Tibial nerve (tissue), 4 donors: ENCODE measurements at regions not wholly inside any gene's neighbourhood (a gene's known extent, or its start where the extent isn't known, plus 50 kb on each side); places are given as distances from the start of the nearest gene placed in this dataset.

Source experiments
- DNase-seq, 2 donors: peaks; one replicate each; pipeline ENCODE4 v3.0.0-alpha.2; 2019; ENCODE audit warnings: low spot score in 2 of 2
- H3K27ac ChIP-seq, 4 donors: fragments of 200-600 bp; sonication (generic) in 3 of 4; one replicate each; pipeline ENCODE4 v1.5.1; 2017 to 2019; ENCODE audit warnings: mild to moderate bottlenecking in 1 of 4
- H3K27me3 ChIP-seq, 2 donors: fragments of 200-600 bp; sonication (generic) in 1 of 2; one replicate each; pipeline versions ENCODE4 v1.5.1 to v1.6.0; 2017 to 2019
- H3K36me3 ChIP-seq, 3 donors: fragments of 200-600 bp; sonication (generic); one replicate each; pipeline ENCODE4 v1.5.1; 2018 to 2019
- H3K4me1 ChIP-seq, 4 donors: fragments of 200-600 bp; sonication (generic) in 3 of 4; one replicate each; pipeline ENCODE4 v1.5.1; 2017 to 2019
- H3K4me3 ChIP-seq, 4 donors: fragments of 200-600 bp; sonication (generic) in 3 of 4; one replicate each; pipeline ENCODE4 v1.5.1; 2017 to 2019; ENCODE audit warnings: mild to moderate bottlenecking in 1 of 4, moderate library complexity in 1 of 4
- H3K9me3 ChIP-seq, 4 donors: fragments of 200-600 bp; sonication (generic) in 3 of 4; one replicate each; pipeline ENCODE4 v1.5.1; 2017 to 2019
- EP300 ChIP-seq, 2 donors: sonication (generic); formaldehyde crosslinking; IDR thresholded peaks; one replicate each; pipeline ENCODE4 v1.6.1; 2017; ENCODE audit warnings: antibody characterized with exemption in 2 of 2, mild to moderate bottlenecking in 1 of 2
- POLR2A ChIP-seq, 2 donors: fragments of 450-650 bp; IDR thresholded peaks; one replicate each; pipeline ENCODE4 v1.6.1; 2017; ENCODE audit warnings: antibody characterized with exemption in 2 of 2, mild to moderate bottlenecking in 2 of 2, moderate library complexity in 2 of 2
- WGBS, 2 donors: methylation state at CpG; one replicate each; pipeline ENCODE4 v1.1.5; 2018; 5-methylcytosine and 5-hydroxymethylcytosine counted together
- TF ChIP-seq, protein P1 (sequence below), 5 experiments: fragments of 200-600 bp in 3 of 5; fragments of 450-650 bp in 2 of 5; sonication (generic) in 3 of 5; IDR thresholded peaks; one replicate each; pipeline ENCODE4 v1.5.1; 2016 to 2019; ENCODE audit warnings: antibody characterized with exemption in 5 of 5, mild to moderate bottlenecking in 3 of 5, moderate library complexity in 2 of 5

DNA sequence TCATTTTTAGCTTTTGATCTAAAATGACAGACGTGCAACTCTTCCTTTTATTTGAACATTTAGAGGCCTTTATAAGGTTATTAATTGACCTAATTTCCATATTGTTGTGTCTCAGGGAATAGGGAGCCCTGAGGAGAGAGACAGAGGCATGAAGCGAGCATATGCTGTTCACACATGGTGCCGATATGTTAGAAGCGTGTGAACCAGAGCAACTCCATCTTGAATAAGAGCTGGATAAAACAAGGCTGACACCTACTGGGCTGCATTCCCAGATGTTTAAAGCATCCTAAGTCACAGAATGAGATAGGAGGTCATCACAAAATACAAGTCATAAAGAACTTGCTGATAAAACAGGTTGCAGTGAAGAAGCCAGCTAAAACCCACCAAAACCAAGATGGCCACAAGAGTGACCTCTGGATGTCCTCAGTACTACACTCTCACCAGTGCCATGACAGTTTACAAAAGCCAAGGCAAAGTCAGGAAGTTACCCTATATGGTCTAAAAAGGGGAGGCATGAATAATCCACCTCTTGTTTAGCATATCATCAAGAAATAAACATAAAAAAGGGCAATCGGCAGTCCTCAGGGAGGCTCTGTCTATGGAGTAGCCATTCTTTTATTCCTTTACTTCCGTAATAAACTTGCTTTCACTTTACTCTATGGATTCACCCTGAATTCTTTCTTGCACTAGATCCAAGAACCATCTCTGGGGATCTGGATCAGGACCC is 80.1 kb downstream of the SEC61G start:
- Histone ChIP-seq H3K27me3 (no peaks in the 10 kb centered on the region), H3K27ac (no peak overlapping the region), H3K4me3 (no peak overlapping the region), H3K9me3 (no peaks in the 10 kb centered on the region), H3K36me3 (no peaks in the 10 kb centered on the region), H3K4me1 (no peaks in the 10 kb centered on the region)
- WGBS, 2 donors = 83 to 88% methylated on average over 6 of the region's 6 CpGs
- TF ChIP-seq POLR2A (IDR thresholded peaks at IDR 0.05) = no peak
- TF ChIP-seq, protein P1, sequence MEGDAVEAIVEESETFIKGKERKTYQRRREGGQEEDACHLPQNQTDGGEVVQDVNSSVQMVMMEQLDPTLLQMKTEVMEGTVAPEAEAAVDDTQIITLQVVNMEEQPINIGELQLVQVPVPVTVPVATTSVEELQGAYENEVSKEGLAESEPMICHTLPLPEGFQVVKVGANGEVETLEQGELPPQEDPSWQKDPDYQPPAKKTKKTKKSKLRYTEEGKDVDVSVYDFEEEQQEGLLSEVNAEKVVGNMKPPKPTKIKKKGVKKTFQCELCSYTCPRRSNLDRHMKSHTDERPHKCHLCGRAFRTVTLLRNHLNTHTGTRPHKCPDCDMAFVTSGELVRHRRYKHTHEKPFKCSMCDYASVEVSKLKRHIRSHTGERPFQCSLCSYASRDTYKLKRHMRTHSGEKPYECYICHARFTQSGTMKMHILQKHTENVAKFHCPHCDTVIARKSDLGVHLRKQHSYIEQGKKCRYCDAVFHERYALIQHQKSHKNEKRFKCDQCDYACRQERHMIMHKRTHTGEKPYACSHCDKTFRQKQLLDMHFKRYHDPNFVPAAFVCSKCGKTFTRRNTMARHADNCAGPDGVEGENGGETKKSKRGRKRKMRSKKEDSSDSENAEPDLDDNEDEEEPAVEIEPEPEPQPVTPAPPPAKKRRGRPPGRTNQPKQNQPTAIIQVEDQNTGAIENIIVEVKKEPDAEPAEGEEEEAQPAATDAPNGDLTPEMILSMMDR (IDR thresholded peaks at IDR 0.05) = no peak
- no peak for TF ChIP-seq EP300 (IDR thresholded peaks at IDR 0.05)
- no peak for DNase-seq

DNA sequence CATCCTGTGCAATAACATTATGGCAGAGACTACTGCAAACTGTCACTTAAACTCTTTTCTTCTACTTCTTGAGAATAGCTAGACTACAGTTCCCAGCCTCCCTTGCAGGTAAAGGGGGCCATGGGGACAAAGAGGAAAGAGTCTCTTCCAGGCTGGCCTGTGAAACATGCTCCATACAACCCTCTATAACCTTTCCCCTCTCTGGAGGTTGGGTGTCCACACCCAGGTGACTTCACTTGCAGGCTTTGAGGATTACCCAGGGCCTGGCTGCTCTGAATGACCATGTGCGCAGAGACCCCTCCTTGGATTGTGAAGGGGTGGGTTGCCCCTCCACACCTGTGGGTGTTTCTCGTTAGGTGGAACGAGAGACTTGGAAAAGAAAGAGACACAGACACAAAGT is 84.1 kb downstream of the SEC61G start:
- 78 to 90% methylated on average over 3 of the region's 3 CpGs for WGBS, 2 donors
- no peaks in the 10 kb centered on the region for H3K4me1 ChIP-seq
- no peaks in the 10 kb centered on the region for H3K9me3 ChIP-seq
- DNase-seq = no peak
- TF ChIP-seq, protein P1 (IDR thresholded peaks at IDR 0.05) = no peak
- TF ChIP-seq POLR2A (IDR thresholded peaks at IDR 0.05) (no peak), EP300 (IDR thresholded peaks at IDR 0.05) (no peak)
- H3K27me3 ChIP-seq = no peaks in the 10 kb centered on the region
- no peak overlapping the region for H3K27ac ChIP-seq
- H3K4me3 ChIP-seq = no peak overlapping the region
- H3K36me3 ChIP-seq = no peaks in the 10 kb centered on the region

DNA sequence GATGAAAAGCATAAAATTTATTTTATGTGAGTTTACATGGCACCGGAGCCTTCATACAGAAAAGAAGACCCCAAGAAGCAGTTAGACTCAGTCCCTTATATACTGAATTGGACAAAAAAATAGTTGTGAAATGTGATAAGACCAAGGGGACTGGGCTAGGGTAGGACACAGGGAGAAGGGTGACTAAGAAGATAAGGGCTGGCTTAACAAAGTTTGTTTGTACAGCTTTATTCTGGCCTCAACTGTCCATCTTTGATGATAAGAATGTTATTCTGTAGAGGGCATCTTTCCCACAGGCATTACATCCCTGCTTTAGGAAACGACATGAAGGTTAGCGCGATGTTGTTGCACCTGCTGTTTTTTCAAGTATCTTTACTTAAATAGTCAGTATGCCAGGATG is 86.5 kb downstream of the SEC61G start:
- no peak for DNase-seq
- H3K27me3 ChIP-seq = no peaks in the 10 kb centered on the region
- no peak overlapping the region for H3K27ac ChIP-seq
- H3K4me1 ChIP-seq = no peaks in the 10 kb centered on the region
- H3K9me3 ChIP-seq = no peaks in the 10 kb centered on the region
- no peaks in the 10 kb centered on the region for H3K36me3 ChIP-seq
- WGBS, 2 donors = 80 to 91% methylated on average over 4 of the region's 4 CpGs
- H3K4me3 ChIP-seq = no peak overlapping the region
- no peak for TF ChIP-seq EP300 (IDR thresholded peaks at IDR 0.05)
- TF ChIP-seq, protein P1 (IDR thresholded peaks at IDR 0.05) = no peak
- TF ChIP-seq POLR2A (IDR thresholded peaks at IDR 0.05) = no peak

DNA sequence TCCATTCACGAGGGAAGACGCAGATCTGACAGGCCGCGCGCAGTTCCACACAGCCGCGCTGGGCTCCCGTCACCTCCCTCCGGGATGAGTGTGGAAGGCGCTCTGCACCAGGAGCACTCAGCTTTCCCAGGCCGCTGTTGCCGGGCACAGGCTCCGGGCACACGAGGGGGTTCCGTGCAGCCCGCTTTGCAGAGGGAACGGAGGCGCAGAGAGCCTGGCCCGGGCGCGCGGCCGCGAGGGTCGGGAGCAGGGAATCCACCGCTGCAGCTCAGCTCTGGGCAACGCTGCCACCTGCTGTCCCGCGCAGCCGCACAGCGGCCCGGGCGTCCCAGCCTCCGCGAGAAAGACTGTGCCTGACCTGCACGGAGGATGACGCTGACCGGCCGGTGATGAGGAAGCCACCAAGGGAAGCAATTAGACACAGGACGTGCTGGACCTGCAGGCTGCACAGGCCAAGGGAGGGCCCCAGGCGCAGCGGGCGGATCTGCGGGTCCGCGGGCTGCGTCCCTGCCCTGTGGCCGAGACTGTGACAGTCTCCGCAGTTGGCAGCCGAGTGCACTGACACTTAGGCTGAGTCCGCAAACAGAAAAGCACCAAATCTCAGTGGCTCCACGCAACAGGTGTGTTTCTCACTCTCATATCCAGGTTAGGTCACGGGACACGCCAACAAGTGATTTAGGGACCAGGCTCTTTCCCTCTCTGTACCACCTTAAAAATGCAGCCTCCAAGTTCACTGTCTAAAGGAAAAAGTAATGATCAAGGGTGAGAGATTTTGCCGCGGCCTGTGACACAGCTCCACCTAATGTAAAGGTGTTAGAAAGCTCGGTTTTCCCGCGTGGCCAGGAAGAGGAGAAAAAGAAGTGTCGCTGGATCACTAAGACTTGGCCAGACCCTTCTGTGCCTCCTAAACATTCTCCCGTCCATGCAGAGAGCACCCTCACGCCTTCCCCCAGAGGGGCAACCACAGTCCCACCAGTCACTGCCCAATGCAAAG is 94.5 kb downstream of the SEC61G start:
- Histone ChIP-seq H3K4me1 (peaks cover 0 to 19% (median 0%) of the 10 kb centered on the region in 4 donors), H3K27me3 (peaks cover 0 to 10% of the 10 kb centered on the region in 2 donors), H3K4me3 (peak overlapping the region in 3 of 4 donors; percentile 11 to 44 (median 25)), H3K9me3 (no peaks in the 10 kb centered on the region), H3K27ac (no peak overlapping the region), H3K36me3 (no peaks in the 10 kb centered on the region)
- 8 to 11% methylated on average over 33 to 43 of the region's 62 CpGs for WGBS, 2 donors
- no peak for DNase-seq
- TF ChIP-seq, protein P1 (IDR thresholded peaks at IDR 0.05) = peak in 2 of 5 experiments; percentile 28 to 39
- TF ChIP-seq POLR2A (IDR thresholded peaks at IDR 0.05) = no peak
- TF ChIP-seq EP300 (IDR thresholded peaks at IDR 0.05) = no peak
